Progenitor cell of endocrine pancreas (in vitro differentiated cells): ENCODE measurements at regions not wholly inside any gene's neighbourhood (a gene's known extent, or its start where the extent isn't known, plus 50 kb on each side); places are given as distances from the start of the nearest gene placed in this dataset.

Experiments used
- DNase-seq: peaks from one replicate; pipeline ENCODE4 v3.0.0; 2021; ENCODE audit warnings: low spot score; ENCODE audit not compliant: unreplicated experiment
- H3K27ac Mint-ChIP-seq: 2 replicates; pipeline ENCODE4 v1.8.0; 2021; ENCODE audit warnings: mild to moderate bottlenecking, moderate library complexity, mixed read lengths
- H3K27me3 Mint-ChIP-seq: 2 replicates; pipeline ENCODE4 v1.8.0; 2021; ENCODE audit warnings: mixed read lengths
- H3K36me3 Mint-ChIP-seq: 2 replicates; pipeline ENCODE4 v1.8.0; 2022; ENCODE audit warnings: mixed read lengths; ENCODE audit not compliant: insufficient read depth
- H3K4me1 Mint-ChIP-seq: 2 replicates; pipeline ENCODE4 v1.8.0; 2021; ENCODE audit warnings: low read depth, mixed read lengths
- H3K4me3 Mint-ChIP-seq: 2 replicates; pipeline ENCODE4 v1.8.0; 2021; ENCODE audit warnings: low read depth, mild to moderate bottlenecking, moderate library complexity, mixed read lengths
- H3K9me3 Mint-ChIP-seq: 2 replicates; pipeline ENCODE4 v1.8.0; 2021; ENCODE audit warnings: low read depth, mixed read lengths
- TF ChIP-seq, protein P1 (sequence below): fragments of 200-600 bp; sonication (generic); IDR thresholded peaks from one replicate; pipeline ENCODE4 v1.5.0; 2021; ENCODE audit warnings: antibody characterized with exemption, mild to moderate bottlenecking; ENCODE audit not compliant: unreplicated experiment

DNA sequence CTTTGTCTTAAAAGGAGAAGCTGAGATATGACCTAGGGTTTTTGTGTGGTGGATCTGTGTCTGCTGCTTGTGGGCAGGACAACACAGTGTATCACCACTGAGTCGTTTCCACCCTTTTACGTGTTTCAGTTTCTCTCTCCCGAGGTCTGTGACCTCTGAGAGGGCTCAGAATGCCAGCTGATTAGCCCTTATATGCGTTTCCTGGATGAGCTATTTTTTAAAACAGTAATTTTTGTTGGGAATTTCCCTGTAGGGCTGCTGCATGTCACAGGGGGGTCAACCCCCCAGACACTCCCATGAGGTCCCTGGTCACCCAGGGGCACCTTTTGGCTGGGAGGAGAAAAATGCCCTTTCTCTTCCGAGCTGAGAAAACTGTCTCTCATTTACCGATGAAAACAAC lies 170.4 kb upstream of the CASK start:
- no peak overlapping the region for H3K4me3 Mint-ChIP-seq
- DNase-seq, result no peak
- no peak overlapping the region for H3K27ac Mint-ChIP-seq
- TF ChIP-seq, protein P1, sequence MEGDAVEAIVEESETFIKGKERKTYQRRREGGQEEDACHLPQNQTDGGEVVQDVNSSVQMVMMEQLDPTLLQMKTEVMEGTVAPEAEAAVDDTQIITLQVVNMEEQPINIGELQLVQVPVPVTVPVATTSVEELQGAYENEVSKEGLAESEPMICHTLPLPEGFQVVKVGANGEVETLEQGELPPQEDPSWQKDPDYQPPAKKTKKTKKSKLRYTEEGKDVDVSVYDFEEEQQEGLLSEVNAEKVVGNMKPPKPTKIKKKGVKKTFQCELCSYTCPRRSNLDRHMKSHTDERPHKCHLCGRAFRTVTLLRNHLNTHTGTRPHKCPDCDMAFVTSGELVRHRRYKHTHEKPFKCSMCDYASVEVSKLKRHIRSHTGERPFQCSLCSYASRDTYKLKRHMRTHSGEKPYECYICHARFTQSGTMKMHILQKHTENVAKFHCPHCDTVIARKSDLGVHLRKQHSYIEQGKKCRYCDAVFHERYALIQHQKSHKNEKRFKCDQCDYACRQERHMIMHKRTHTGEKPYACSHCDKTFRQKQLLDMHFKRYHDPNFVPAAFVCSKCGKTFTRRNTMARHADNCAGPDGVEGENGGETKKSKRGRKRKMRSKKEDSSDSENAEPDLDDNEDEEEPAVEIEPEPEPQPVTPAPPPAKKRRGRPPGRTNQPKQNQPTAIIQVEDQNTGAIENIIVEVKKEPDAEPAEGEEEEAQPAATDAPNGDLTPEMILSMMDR, result no peak
- H3K27me3 Mint-ChIP-seq, result no peaks in the 10 kb centered on the region
- H3K36me3 Mint-ChIP-seq, result no peaks in the 10 kb centered on the region
- H3K4me1 Mint-ChIP-seq, result peaks cover 6% of the 10 kb centered on the region
- H3K9me3 Mint-ChIP-seq, result peaks cover 12% of the 10 kb centered on the region

DNA sequence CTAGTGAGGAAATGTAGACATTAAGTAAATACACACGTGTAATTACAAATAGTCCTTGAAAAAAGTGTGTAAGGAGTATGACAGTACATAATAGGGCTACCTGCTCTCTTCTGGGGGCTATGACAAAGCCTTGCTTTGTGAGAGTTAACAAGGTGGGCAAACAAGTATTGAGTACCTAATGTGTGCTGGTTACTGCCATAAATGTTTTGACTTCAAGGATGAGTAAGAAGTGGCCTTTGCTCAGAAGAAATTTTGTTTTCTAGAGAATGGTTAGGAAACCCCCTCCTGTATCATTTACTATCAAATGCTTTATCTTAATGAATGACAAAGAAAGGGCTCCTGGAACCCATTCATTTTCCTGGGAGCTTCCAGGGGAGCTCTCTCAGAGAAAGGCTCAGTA lies 167.0 kb upstream of the CASK start:
- no peak for DNase-seq
- Mint-ChIP-seq H3K4me3 (no peak overlapping the region), H3K9me3 (peaks cover 7% of the 10 kb centered on the region), H3K4me1 (peaks cover 6% of the 10 kb centered on the region), H3K36me3 (no peaks in the 10 kb centered on the region), H3K27ac (no peak overlapping the region), H3K27me3 (no peaks in the 10 kb centered on the region)
- TF ChIP-seq, protein P1, result no peak

DNA sequence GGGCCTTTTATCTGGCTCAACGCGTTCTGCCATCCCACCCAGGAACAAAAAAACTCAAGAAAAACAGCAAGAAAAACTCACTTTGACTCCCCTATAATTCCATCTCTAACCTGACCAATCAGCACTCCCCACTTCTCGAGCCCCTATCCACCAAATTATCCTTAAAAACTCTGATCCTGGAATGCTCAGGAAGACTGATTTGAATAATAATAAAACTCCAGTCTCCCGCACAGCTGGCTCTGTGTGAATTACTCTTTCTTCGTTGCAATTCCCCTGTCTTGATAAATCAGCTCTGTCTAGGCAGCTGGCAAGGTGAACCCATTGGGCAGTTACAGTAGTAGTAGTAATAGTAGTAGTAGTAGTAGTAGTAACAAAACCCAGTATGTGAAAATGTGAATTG lies 165.7 kb upstream of the CASK start:
- Mint-ChIP-seq H3K27me3 (no peaks in the 10 kb centered on the region), H3K4me1 (peaks cover 7% of the 10 kb centered on the region), H3K9me3 (peaks cover 6% of the 10 kb centered on the region), H3K4me3 (no peak overlapping the region), H3K27ac (no peak overlapping the region), H3K36me3 (no peaks in the 10 kb centered on the region)
- TF ChIP-seq, protein P1, result no peak
- DNase-seq, result no peak

DNA sequence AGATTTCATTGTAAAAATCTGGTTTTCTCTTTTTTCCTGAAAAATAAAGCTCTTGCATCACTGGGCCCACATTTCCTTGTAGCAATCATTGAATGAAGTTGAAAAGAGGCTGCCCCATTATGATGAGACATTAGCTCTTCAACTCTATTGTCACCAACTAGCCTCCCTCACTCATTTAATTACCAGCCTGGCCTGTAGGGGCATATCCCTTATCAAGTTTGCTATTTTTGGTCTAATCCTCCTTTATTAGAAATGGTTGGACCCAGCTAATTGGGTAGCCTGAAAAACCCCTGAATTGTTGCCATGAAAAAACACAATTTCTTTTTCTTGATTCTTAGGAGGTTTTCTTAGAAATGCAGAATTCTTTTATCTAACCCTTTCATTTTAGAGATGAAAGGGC lies 164.6 kb upstream of the CASK start:
- Mint-ChIP-seq H3K4me3 (no peak overlapping the region), H3K27me3 (no peaks in the 10 kb centered on the region), H3K36me3 (no peaks in the 10 kb centered on the region), H3K4me1 (peaks cover 7% of the 10 kb centered on the region), H3K27ac (no peak overlapping the region), H3K9me3 (peaks cover 6% of the 10 kb centered on the region)
- TF ChIP-seq, protein P1, result no peak
- DNase-seq, result no peak

DNA sequence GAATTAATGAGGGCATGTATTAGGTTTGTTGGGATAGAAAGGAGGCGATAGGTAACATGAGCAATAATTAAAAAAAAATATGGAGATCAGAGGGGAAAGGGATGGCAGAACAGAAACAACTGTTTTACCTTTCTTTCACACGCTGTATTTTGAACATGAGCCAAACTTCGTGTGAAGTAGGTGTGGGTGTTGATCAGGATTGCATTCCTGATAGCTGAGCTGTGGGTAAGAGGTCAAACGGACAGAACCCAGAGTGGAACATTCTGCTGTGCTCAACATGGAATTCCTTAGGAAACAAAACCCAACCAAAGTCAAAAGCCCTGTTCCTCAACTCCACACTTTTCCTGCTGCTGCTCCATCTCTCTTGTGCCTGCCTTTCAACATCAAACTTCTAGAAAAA lies 162.5 kb upstream of the CASK start:
- peaks cover 7% of the 10 kb centered on the region for H3K4me1 Mint-ChIP-seq
- H3K9me3 Mint-ChIP-seq, result peaks cover 16% of the 10 kb centered on the region
- no peaks in the 10 kb centered on the region for H3K27me3 Mint-ChIP-seq
- no peak overlapping the region for H3K4me3 Mint-ChIP-seq
- no peak overlapping the region for H3K27ac Mint-ChIP-seq
- H3K36me3 Mint-ChIP-seq, result no peaks in the 10 kb centered on the region
- TF ChIP-seq, protein P1, result no peak
- no peak for DNase-seq
